SK-N-SH (cell line): ENCODE measurements at regions not wholly inside any gene's neighbourhood (a gene's known extent, or its start where the extent isn't known, plus 50 kb on each side); places are given as distances from the start of the nearest gene placed in this dataset.

ENCODE experiments used
- CTCF ChIP-seq: fragments of 200-600 bp; sonication (generic); IDR thresholded peaks from 2 replicates; pipeline ENCODE4 v1.6.1; 2017; ENCODE audit warnings: antibody characterized with exemption, mild to moderate bottlenecking, moderate library complexity
- EP300 ChIP-seq, 2 experiments: IDR thresholded peaks; 2 replicates each; pipeline versions ENCODE4 v1.4.0 to v1.6.1; 2012; ENCODE audit warnings: borderline replicate concordance in 1 of 2, low read depth in 1 of 2, low read length in 1 of 2
- EZH2phosphoT487 ChIP-seq: fragments of 200-600 bp; sonication (generic); IDR thresholded peaks from 2 replicates; pipeline ENCODE4 v1.6.1; 2017; ENCODE audit warnings: low read depth, mixed run types, mild to moderate bottlenecking, antibody characterized with exemption, moderate library complexity, borderline replicate concordance
- POLR2AphosphoS5 ChIP-seq: IDR thresholded peaks from 2 replicates; pipeline ENCODE4 v1.6.1; 2012; ENCODE audit warnings: low read depth, low read length
- SIN3A ChIP-seq: IDR thresholded peaks from 2 replicates; pipeline ENCODE4 v1.6.1; 2012; ENCODE audit warnings: low read depth, mild to moderate bottlenecking, low read length, moderate library complexity, borderline replicate concordance
- SMC3 ChIP-seq: IDR thresholded peaks from 2 replicates; pipeline ENCODE4 v1.6.1; 2012; ENCODE audit warnings: low read depth, low read length, improper control_type of control experiment
- TCF12 ChIP-seq: IDR thresholded peaks from 2 replicates; pipeline ENCODE4 v1.4.0; 2012
- USF1 ChIP-seq: IDR thresholded peaks from 2 replicates; pipeline ENCODE4 v1.4.0; 2012; ENCODE audit warnings: low read depth, borderline replicate concordance
- USF2 ChIP-seq: fragments of 150-350 bp; IDR thresholded peaks from 2 replicates; pipeline ENCODE4 v1.6.1; 2017; ENCODE audit warnings: antibody characterized with exemption, low read length, low read depth, borderline replicate concordance

- TF ChIP-seq POLR2AphosphoS5 (no peak), CTCF (no peak), SIN3A (no peak), SMC3 (no peak), USF2 (no peak), EZH2phosphoT487 (no peak), TCF12 (no peak), USF1 (no peak), EP300 (IDR thresholded peaks at IDR 0.05; ENCODE audit: borderline replicate concordance in 1 of 2, low read depth in 1 of 2, low read length in 1 of 2) (no peak)
Observed at GRCh38 chr2:216571178-216571908, 61.9 kb upstream of the IGFBP2 start.
